ENCODE measurements at regions not wholly inside any gene's neighbourhood (a gene's known extent, or its start where the extent isn't known, plus 50 kb on each side); places are given as distances from the start of the nearest gene placed in this dataset.

- no peak for FAIRE-seq
- Histone ChIP-seq H3K4me3 (no peak overlapping the region), H4K20me1 (ENCODE audit: control insufficient read depth, insufficient read depth) (no peaks in the 10 kb centered on the region), H3K9ac (ENCODE audit: control insufficient read depth, insufficient read depth, low read length) (no peak overlapping the region), H3K27ac (ENCODE audit: control insufficient read depth, insufficient read depth) (no peak overlapping the region), H2AFZ (ENCODE audit: control insufficient read depth, low read depth, low read length) (no peak overlapping the region), H3K79me2 (ENCODE audit: control insufficient read depth, insufficient read depth, low read length) (no peaks in the 10 kb centered on the region), H3K4me1 (ENCODE audit: control insufficient read depth, insufficient read depth, low read length) (no peaks in the 10 kb centered on the region), H3K9me3 (replicated peaks; ENCODE audit: control insufficient read depth, insufficient read depth, low read length) (no peaks in the 10 kb centered on the region), H3K36me3 (ENCODE audit: control insufficient read depth in 2 of 2, insufficient read depth in 2 of 2, low read length in 1 of 2) (no peaks in the 10 kb centered on the region), H3K27me3 (replicated peaks in 1 of 2; ENCODE audit: control insufficient read depth in 2 of 2, insufficient read depth in 2 of 2, low read length in 1 of 2) (no peaks in the 10 kb centered on the region), H3K4me2 (ENCODE audit: control insufficient read depth, insufficient read depth) (no peak overlapping the region)
- intact Hi-C loops (cut with micrococcal nuclease; ENCODE audit: unreplicated experiment) (no loop called here), in situ Hi-C loops (cut with MboI) (no loop called here)
- ChIA-PET RAD21 (ENCODE audit: unreplicated experiment) (no interaction called here), CTCF (interaction anchor here (0.6 kb wide), 1 partner anchor 668 kb away, joined by 4 read pairs; no protein-coding TSS in a partner anchor), POLR2A (no interaction called here), SMC1A (ENCODE audit: uncharacterized antibody, unreplicated experiment) (no interaction called here)
- no peak for TF ChIP-seq STAT3 (IDR thresholded peaks at IDR 0.05; ENCODE audit: low read depth, low read length)
- TF ChIP-seq, protein P1, sequence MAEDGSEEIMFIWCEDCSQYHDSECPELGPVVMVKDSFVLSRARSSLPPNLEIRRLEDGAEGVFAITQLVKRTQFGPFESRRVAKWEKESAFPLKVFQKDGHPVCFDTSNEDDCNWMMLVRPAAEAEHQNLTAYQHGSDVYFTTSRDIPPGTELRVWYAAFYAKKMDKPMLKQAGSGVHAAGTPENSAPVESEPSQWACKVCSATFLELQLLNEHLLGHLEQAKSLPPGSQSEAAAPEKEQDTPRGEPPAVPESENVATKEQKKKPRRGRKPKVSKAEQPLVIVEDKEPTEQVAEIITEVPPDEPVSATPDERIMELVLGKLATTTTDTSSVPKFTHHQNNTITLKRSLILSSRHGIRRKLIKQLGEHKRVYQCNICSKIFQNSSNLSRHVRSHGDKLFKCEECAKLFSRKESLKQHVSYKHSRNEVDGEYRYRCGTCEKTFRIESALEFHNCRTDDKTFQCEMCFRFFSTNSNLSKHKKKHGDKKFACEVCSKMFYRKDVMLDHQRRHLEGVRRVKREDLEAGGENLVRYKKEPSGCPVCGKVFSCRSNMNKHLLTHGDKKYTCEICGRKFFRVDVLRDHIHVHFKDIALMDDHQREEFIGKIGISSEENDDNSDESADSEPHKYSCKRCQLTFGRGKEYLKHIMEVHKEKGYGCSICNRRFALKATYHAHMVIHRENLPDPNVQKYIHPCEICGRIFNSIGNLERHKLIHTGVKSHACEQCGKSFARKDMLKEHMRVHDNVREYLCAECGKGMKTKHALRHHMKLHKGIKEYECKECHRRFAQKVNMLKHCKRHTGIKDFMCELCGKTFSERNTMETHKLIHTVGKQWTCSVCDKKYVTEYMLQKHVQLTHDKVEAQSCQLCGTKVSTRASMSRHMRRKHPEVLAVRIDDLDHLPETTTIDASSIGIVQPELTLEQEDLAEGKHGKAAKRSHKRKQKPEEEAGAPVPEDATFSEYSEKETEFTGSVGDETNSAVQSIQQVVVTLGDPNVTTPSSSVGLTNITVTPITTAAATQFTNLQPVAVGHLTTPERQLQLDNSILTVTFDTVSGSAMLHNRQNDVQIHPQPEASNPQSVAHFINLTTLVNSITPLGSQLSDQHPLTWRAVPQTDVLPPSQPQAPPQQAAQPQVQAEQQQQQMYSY (CRISPR knock-in tag; IDR thresholded peaks at IDR 0.05), result no peak
- TF ChIP-seq, protein P2, sequence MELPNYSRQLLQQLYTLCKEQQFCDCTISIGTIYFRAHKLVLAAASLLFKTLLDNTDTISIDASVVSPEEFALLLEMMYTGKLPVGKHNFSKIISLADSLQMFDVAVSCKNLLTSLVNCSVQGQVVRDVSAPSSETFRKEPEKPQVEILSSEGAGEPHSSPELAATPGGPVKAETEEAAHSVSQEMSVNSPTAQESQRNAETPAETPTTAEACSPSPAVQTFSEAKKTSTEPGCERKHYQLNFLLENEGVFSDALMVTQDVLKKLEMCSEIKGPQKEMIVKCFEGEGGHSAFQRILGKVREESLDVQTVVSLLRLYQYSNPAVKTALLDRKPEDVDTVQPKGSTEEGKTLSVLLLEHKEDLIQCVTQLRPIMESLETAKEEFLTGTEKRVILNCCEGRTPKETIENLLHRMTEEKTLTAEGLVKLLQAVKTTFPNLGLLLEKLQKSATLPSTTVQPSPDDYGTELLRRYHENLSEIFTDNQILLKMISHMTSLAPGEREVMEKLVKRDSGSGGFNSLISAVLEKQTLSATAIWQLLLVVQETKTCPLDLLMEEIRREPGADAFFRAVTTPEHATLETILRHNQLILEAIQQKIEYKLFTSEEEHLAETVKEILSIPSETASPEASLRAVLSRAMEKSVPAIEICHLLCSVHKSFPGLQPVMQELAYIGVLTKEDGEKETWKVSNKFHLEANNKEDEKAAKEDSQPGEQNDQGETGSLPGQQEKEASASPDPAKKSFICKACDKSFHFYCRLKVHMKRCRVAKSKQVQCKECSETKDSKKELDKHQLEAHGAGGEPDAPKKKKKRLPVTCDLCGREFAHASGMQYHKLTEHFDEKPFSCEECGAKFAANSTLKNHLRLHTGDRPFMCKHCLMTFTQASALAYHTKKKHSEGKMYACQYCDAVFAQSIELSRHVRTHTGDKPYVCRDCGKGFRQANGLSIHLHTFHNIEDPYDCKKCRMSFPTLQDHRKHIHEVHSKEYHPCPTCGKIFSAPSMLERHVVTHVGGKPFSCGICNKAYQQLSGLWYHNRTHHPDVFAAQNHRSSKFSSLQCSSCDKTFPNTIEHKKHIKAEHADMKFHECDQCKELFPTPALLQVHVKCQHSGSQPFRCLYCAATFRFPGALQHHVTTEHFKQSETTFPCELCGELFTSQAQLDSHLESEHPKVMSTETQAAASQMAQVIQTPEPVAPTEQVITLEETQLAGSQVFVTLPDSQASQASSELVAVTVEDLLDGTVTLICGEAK (IDR thresholded peaks at IDR 0.05; ENCODE audit: borderline replicate concordance), result no peak
- TF ChIP-seq, protein P3, sequence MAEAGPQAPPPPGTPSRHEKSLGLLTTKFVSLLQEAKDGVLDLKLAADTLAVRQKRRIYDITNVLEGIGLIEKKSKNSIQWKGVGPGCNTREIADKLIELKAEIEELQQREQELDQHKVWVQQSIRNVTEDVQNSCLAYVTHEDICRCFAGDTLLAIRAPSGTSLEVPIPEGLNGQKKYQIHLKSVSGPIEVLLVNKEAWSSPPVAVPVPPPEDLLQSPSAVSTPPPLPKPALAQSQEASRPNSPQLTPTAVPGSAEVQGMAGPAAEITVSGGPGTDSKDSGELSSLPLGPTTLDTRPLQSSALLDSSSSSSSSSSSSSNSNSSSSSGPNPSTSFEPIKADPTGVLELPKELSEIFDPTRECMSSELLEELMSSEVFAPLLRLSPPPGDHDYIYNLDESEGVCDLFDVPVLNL (IDR thresholded peaks at IDR 0.05; ENCODE audit: low read depth, low read length), result no peak
- no peak for TF ChIP-seq HDGF (IDR thresholded peaks at IDR 0.05)
- no peak for TF ChIP-seq POLR2A (IDR thresholded peaks at IDR 0.05; ENCODE audit: low read depth, low read length)
- TF ChIP-seq, protein P4, sequence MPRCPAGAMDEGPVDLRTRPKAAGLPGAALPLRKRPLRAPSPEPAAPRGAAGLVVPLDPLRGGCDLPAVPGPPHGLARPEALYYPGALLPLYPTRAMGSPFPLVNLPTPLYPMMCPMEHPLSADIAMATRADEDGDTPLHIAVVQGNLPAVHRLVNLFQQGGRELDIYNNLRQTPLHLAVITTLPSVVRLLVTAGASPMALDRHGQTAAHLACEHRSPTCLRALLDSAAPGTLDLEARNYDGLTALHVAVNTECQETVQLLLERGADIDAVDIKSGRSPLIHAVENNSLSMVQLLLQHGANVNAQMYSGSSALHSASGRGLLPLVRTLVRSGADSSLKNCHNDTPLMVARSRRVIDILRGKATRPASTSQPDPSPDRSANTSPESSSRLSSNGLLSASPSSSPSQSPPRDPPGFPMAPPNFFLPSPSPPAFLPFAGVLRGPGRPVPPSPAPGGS (IDR thresholded peaks at IDR 0.05; ENCODE audit: borderline replicate concordance, insufficient read depth, low read depth, low read length, poor library complexity, severe bottlenecking), result no peak
- no peak for TF ChIP-seq ZNF592 (IDR thresholded peaks at IDR 0.05)
- no peak for DNase-seq (ENCODE audit: low read depth, low spot score)
- no peak for ATAC-seq
- BruUV-seq (replicated peaks), result no TSS peak
Measured at GRCh38 chr1:104665300-104665699, 915.6 kb downstream of the AMY1C start.

Measured in GM12878 (cell line).